LHCN-M2 (cell line): ENCODE measurements at regions not wholly inside any gene's neighbourhood (a gene's known extent, or its start where the extent isn't known, plus 50 kb on each side); places are given as distances from the start of the nearest gene placed in this dataset.

Source experiments
- DNase-seq: peaks from one replicate; pipeline ENCODE4 v3.0.0-alpha.2; 2012; ENCODE audit warnings: low read depth

DNA sequence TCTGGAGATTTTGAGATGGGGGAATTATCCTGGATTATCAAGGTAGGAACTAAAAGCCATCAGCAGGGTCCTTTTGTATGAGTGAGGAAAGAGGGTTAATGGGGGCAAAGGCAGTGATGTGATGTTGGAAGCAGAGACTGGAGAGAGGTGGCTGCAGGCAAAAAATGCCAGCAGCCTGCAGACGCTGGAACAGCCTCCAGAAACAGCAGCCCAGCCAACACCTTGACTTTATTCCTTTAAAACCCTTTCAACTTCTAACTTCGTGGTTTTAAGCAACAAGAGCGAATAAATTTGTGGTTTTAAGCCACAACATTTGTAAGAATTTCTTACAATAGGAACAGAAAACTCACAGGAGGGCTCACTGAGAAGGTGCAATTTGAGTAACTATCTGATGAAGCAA lies 523.1 kb upstream of the HS6ST1 start:
- DNase-seq, result no peak

DNA sequence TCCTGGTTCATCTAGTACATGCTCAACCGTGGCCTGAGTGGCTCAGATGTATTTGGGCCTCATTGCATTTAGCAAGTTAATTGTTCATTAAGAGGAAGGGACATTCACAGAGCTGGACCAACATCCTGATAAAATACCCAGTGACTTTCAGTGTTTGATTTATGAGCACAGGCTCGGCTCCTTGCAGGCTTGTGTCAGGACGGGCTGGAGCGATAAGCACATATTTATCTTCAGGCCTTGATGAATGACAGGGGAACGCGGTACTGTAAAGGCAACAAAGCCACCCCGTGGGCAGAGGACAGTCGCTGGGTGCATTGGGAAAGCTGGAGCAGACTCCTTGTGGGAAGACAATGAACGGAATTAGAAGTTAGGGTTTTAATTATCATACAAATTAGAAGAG lies 548.6 kb upstream of the HS6ST1 start:
- no peak for DNase-seq

DNA sequence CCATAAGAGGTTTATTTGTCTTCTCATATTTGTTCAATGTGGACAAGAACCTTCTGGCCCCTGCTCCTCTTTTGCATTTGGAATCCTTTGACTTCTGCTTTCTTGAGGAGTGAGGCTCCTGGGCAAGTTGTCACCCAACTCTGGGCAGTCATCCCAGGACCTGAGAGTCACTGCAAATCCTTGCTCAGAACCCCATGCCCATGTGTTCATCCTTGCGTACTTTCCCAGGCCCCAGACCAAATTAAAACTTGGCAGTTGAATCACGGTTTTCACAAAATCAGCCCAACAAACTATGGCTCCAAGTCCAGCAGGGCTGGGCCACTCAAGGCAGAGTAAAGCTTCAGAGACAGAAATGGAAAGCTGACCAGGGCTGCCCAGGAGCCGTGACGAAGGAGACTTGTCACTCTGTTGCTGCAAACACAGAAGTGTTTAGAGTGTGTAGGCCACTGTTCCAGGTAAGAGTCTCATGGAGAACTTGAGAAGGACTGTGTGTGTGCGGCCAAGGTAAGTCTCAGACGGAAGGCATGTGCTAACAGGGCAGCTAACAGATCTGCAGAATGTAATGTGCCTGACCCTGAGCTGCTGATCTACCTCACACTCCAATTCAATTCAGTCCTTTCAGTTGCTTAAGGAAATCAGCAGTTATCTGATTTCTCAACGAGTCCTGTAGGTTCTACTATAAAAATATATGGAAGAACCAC lies 549.4 kb upstream of the HS6ST1 start:
- DNase-seq, result no peak

DNA sequence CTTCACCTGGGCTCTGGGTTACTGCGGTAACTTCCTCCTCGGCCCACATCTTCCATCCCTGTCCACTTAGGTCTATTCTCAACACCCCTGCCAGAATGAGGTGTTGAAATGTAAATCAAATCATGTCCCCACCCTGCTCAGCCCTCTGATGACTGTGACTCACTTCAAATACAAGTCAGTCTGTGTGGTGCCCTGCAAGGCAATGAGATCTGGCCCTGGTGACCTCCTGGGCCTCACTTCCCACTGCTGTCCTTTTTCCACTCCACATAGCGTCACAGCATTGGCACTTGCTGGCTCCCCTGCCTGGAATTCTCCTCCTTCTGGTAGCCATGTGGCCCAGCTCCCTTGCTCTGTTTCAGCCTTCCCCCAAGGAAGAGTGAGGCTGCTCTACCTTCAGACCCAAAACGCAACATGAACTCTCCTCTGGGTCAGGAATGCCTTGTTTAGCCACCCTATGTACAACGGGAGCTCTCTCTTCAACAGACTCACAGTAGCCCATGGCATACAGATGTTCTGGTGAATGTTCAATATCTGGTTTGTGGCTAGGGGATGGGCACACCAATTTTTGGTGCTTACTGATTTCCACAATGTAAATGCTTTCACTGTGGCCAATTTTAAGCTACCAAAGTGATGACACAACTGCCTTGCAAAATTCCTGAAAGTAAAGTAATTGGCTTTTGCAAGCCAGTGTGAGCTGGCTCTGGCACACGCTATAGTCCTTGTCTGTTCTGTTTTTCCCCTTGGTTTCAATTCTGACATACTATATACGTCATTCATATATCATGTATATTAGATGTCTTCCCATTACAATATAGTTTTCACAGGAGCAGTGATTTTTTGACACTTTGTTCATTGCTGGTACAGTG lies 550.3 kb upstream of the HS6ST1 start:
- no peak for DNase-seq

DNA sequence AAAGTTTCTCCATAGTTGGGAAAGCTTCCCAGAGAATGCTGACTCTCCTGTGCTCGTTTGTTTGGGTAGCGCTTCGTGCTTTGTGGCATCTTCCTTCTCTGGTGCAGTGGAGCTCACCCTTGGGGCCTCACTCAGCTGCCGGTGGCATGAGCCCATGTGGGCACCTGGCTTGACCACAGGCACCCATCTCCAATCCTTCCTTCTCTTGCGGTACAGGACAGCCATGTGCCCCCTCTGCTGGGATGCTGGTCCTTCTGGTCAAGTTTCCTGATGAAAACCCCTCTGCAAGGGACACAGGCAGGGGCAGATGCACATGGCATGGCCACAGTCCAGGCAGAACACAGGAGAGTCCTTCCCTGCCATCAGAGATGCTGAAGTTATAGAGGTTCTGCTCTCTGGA lies 555.9 kb upstream of the HS6ST1 start:
- no peak for DNase-seq

DNA sequence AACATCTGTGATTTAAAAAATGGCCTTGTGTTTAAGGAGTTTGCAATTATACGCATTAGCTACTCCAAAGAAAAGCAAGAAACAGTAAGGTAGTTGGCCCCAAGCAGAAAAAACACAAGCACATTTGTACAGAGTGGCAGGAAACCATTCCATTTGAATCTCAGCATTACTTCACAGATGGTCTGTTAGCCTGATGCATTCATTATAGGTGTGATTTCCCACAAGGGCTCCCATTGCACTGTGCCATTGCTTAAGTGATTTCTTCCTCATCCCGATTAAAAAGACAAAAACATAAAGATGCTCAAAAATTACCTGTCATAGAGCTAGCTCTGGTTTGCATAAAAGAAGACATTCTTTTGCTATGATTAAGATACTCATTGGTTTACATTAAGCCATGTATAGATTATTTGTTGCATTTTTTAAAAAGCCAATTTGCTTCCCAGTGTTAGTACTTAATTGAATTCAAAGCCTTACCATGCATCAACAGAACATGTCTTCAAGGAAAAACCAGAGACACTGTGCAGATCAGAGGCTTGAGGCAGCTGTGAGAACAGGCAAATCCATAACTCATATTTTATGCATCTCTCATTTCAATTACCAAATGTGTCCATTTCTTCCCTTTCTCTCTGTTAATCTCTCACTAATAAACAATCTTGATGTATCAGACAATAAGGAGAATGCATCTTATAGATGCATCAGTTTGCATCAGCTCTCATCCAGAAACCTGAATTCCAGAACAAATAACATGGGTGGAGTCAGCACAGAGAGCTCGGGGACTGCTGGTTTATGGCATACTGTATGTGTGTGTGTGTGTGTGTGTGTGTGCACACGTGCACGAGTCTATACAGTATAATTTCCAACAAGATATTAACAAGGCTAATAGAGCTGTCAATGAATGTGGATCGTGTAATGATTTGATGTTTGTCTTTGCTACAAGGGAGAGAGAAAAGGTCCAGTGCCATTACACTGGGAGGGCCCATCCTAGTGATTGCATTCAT lies 558.6 kb upstream of the HS6ST1 start:
- DNase-seq, result no peak

DNA sequence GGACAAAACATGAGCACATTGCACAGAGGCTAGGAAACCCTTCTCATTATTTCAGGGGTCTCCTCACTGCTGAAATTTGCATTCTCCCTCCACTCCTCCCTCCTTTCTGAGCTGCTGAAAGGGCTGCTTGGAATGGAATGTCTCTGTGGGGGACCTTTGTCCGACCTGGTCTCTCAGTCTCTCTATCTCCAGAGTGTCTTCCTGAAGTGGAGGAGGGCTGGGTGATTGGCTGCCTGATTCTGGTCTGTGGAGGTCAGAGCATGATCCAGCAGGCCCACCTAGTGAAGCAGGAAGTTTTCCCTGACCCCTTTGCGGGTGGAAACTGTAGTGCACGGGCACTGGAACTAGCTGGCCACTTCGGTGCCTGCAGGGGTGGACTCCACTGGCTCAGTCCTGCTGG lies 560.5 kb upstream of the HS6ST1 start:
- DNase-seq, result no peak

DNA sequence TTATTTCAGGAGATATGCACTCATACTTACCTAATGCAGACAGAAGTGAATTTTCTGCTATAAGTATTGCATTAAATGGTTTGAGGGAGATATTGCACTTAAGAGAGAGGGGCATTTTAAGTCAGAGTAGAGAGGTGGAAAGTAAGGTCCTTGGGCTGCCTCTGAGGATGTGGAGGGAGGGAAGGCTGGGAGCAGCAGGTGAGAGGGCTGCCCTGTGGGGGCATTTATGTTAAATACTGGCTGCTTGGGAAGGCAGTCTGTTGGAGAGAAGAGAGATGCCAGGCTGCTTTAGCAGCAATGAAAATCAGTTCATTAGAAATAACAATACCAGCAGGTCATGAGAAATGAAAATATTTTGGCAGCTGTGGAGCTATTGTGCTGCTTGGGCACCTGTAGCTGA lies 576.2 kb upstream of the HS6ST1 start:
- DNase-seq, result no peak

DNA sequence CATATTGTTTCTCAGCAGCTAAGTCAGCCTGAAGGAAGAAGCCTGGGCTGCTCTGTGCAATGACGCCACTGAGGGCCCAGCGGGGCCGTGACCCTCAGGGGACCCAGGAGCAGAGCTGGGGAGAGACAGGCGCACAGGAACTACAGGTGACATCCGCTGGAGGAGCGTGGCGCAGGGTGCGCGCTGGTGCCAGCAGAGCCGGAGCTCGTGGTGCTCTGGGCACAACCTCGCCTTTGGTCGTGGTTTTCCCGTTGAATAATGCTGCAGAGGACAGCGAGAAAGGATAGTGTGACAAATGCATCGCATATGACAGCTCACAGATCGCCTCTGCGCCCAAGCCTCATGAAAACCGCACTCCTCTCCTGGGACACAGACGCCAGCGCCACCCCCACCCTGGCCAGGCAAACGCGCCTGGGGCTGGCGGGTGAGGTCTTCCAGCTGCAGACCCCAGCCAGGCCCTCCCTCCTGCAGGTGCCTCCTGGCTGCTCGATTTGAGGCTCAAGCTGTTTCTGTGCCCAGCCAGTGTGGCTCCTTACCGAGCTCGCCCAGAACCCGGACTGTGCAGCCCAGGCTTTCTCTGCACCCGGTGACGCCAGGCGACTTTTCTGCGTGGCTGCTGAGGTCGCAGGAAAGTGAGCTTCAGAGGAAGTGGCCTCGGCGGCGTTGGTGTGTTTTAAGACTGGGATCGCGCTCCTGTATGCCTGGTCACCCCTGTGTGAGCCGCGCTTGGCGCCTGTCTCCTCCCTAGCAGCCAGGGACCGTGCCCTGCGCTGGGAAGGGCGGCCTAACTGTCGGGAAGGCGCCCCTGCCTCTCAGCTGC lies 583.1 kb upstream of the HS6ST1 start:
- DNase-seq, result no peak

DNA sequence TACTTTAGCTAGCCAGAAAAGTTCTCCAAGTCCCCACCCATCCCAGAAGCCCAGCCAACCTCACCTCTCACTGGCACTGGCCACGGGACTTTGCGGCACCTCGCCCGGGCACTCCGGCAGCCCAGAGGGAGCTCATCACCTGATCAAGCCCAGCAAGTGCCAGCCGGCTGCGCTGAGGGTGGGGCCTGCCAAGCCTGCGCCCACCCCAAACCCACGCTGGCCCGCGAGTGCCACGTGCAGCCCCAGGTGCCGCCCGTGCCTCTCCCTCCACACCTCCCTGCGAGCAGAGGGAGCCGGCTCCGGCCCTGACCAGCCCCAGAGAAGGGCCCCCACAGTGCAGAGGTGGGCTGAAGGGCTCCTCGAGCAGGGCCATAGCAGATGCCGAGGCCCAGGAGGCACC lies 585.0 kb upstream of the HS6ST1 start:
- DNase-seq, result no peak

DNA sequence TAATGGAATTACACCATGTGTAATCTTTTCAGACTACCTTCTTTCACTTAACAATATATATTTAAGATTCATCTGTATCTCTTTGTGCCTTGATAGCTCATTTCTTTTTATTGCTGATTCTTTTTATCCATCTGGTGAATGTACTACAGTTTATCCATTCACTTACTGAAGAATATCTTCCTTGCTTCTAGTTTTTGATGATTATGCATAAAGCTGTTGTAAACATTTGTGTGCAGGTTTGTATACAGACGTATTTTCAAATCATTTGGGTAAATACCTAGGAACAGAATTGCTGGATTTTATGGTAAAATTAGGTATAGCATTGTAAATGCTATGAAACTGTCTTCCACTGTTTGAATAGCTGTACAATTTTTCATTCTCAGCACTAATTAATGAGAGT lies 592.6 kb upstream of the HS6ST1 start:
- no peak for DNase-seq

DNA sequence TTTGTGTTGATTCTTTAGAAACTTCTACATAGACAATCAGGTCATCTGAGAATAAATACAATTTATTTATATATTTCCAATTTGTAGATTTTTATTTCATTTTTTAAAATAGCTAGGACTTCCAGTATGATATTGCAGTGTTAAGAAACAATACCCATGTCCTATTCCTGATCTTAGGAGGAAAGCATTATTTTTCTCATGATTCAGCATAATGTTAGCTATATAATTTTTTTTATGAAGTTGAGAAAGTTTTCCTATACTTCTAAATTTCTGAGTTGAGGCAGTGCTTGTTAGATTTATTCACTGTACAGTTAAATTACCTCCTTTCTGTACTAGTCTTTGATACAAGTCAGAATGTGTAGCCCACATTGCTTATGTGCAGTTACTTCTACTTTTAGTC lies 595.7 kb upstream of the HS6ST1 start:
- no peak for DNase-seq

DNA sequence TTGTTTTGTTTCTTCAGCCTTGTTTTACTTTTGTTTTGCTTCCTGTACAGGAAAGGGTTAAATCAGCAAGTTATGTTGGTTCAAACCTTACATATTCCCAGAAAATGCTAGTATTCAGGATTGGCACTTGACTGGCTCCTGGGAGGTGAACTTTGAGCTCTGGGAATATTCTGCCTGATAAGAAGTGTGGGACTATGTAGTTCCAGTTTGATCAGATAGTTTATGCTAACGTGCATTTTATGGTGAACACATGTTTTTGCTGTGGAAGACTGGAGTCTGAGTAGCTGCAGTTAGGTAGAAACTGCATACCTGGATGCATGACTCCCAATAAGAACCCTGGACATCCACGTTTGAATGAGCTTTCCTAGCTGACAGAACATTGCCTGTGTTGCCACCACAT lies 603.1 kb upstream of the HS6ST1 start:
- no peak for DNase-seq

DNA sequence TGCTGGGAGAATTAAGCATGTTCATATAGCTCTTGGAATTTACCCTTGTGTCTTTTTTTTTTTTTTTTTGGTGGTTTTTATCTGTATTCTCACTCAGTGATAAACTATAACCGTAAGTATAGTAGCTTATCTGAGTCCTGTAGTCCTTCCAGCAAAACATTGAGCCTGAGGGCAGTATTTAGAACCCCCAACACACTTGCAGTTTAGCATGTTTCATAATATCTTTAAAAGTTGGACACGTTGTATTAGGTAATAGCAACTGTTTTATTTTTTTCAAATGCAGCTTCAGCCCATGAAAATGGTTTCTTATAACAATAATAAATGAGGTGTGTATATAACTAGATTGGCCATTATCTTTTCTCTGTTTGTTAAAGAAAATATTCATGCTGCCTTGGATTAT lies 603.5 kb upstream of the HS6ST1 start:
- no peak for DNase-seq

DNA sequence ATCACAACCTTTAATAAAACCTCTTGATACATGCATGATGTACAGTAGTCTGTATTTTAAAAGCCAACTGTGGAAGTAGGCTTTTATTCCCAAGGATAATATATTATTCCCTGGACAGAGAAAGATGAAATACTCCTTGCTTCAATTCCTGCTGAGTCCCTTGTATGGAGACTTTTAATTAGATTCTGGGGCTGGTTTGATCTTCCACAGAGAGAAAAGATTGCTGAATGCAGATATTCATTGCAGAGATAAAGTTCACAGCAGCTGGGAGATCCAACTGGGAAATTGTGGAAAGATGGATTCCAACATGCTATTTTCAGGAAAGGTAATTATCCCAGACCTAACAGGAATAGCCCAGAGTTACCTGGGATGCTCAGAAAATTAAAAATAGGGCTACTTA lies 607.0 kb upstream of the HS6ST1 start:
- DNase-seq, result no peak

DNA sequence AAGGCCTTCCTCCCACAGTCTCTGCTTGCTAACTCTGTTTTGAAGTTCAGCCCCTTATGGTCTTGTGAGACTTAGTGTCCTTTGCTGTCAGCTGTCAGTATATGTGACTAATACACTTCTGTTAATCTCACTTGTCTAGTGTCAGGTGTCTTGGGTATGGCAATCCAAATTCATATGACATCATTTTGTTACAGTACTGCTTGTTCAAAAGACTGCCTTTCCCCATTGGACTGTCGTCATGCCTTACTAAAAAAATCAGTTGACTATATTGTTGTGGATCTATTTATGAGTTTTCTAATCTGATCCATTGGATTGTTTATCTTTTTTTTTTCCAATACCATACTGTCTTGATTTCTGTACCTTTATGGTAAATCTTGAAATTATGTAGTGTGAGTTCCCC lies 611.4 kb upstream of the HS6ST1 start:
- no peak for DNase-seq

DNA sequence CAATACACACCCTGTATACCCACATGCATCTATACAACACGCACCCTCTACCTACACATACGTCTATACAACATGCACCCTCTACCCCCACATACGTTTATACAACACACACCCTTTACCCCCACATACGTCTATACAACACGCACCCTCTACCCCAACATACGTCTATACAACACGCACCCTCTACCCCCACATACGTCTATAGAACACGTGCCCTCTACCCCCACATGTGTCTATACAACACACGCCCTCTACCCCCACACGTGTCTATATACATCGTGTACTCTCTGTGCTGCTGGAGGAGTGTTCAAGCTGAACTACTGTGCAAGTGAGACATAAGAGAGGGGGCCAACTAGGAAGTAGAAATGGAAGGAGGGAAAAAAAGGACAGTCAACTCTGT lies 621.7 kb upstream of the HS6ST1 start:
- no peak for DNase-seq

DNA sequence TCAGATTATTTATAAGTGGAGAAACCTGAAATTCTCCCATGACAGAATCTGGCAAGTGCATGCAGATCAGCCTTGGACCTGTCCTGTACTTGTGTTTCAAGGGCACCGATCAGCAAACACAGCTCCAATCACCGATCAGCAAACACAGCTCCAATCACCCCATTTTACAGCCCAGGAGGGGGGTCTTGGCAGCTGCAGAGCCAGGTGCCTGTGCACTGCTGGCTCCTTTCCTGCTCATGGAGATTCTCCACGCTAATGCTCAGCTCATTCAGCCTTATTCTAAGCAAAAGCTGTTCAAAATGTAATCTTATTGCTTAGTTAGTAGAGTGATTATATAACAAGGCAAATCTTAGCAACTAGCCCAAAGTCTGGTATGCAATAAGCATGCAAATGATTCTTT lies 623.1 kb upstream of the HS6ST1 start:
- no peak for DNase-seq

DNA sequence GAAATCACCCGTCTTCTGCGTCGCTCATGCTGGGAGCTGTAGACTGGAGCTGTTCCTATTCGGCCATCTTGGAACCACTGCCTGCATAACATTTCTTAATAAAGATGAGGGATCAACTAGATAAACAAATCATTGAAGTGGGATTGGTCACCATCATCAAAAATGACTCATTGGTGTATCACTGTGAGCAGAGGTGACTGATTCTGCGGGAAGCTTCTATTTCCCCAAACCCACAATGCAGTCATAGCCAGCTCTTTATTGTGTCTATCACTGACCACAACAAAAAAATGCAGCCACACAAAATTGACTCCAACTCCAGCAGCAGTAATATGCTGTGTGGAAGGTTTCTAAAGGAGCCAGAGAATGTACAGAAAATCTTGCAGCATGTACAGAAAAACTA lies 630.7 kb upstream of the HS6ST1 start:
- no peak for DNase-seq

DNA sequence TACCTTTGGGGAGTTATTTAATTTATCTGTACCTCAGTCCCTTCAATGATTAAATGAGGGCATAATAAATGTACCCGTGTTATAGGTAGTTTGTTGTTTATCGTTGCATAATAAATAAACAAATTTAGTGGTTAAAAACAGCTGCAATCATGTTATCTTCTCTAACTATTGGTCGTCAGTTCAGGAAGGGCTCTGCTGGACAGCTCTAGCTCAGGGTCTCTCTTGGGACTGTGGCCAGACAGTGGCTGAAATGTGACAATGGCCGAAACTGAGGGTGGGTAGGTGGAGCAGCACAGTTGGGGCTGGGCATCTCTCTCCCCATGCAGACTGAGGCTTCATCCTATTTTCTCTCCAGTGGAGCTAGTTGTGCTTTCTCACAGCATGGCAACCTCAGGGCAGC lies 632.1 kb upstream of the HS6ST1 start:
- DNase-seq, result no peak

DNA sequence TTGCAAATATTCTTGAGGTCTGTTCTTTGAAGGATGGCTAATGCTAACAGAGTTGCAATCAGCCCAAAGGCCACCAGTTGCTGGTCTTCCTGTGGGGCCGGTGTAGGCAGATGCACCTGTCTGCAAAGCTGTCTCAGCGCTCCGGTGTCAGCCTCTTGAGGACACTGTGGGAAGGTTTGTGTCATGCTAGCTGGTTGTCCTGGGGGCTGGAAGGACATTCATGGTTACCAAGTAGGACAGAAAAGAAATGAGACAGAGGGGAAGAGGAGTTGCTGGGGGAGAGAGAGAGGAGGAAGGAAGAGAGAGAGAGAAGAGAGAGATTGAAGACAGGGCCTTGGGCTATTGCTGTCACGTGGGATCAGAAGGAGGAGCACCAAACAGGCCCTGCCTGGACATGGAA lies 639.6 kb upstream of the HS6ST1 start:
- DNase-seq, result no peak
